ENCODE measurements at regions not wholly inside any gene's neighbourhood (a gene's known extent, or its start where the extent isn't known, plus 50 kb on each side); places are given as distances from the start of the nearest gene placed in this dataset.
"Not testable (repeated sequence)": the region's sequence is repeated elsewhere in the genome, so short reads cannot be mapped to it uniquely, and the experiment has no call there.

GRCh38 chr5:143599474-143599873 lies 196.0 kb upstream of the NR3C1 start:
- in situ Hi-C loops (cut with HindIII; ENCODE audit: low sequenced_read_pairs) = no loop called here
- TF ChIP-seq, protein P1, sequence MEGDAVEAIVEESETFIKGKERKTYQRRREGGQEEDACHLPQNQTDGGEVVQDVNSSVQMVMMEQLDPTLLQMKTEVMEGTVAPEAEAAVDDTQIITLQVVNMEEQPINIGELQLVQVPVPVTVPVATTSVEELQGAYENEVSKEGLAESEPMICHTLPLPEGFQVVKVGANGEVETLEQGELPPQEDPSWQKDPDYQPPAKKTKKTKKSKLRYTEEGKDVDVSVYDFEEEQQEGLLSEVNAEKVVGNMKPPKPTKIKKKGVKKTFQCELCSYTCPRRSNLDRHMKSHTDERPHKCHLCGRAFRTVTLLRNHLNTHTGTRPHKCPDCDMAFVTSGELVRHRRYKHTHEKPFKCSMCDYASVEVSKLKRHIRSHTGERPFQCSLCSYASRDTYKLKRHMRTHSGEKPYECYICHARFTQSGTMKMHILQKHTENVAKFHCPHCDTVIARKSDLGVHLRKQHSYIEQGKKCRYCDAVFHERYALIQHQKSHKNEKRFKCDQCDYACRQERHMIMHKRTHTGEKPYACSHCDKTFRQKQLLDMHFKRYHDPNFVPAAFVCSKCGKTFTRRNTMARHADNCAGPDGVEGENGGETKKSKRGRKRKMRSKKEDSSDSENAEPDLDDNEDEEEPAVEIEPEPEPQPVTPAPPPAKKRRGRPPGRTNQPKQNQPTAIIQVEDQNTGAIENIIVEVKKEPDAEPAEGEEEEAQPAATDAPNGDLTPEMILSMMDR (IDR thresholded peaks at IDR 0.05; ENCODE audit: low read depth, low read length) = no peak
- DNase-seq (ENCODE audit: low read depth, low spot score) = no peak
- no peak overlapping the region for H3K4me3 ChIP-seq (ENCODE audit: low read depth, low read length)

GRCh38 chr5:143596824-143597223 lies 193.3 kb upstream of the NR3C1 start:
- no peak overlapping the region for H3K4me3 ChIP-seq (ENCODE audit: low read depth, low read length)
- in situ Hi-C loops (cut with HindIII; ENCODE audit: low sequenced_read_pairs) = no loop called here
- no peak for DNase-seq (ENCODE audit: low read depth, low spot score)
- TF ChIP-seq, protein P1 (IDR thresholded peaks at IDR 0.05; ENCODE audit: low read depth, low read length) = no peak

DNA sequence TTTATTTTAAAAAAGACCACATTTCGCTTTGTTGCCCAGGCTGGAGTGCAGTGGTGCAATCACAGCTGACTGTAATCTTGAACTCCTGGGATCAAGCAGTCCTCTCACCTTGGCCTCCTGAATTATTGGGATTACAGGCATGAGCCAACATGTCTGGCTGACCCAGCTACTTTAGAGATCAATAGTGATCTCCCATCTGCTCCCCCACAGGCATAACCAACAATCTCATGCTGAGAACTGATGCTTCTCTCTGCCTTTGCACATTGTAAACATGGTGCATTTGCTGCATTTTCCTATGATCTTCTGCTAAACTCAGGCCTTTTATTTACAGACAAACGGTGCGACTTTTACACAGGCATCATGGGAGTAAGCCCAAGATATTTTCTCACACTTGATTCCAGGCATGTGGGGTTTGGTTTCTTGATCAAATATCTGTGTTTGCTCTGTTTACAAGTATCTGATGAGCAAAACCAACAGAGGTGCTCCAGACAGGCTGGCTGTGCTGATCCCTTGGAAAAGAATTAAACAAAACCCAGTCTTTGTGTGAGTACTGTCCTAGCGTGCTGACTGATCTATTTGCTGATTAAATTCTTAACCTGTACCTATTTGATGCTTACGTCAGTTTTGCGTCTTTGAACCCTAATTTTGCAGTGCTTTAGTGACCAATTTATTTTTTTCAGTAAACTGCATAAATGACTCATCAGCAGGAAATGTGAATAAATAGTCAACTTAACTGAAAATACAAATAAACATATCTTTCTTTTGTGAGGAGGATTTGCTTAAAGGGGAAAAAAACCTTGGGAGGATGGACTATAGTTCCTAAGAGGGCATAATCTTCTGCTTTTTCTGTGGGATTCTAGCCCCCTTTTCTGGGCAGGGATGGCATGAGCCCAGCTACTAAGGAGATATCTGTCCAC lies 191.7 kb upstream of the NR3C1 start:
- DNase-seq (ENCODE audit: low read depth, low spot score) = peak; percentile 31
- H3K4me3 ChIP-seq (ENCODE audit: low read depth, low read length) = no peak overlapping the region
- TF ChIP-seq, protein P1 (IDR thresholded peaks at IDR 0.05; ENCODE audit: low read depth, low read length) = no peak
- in situ Hi-C loops (cut with HindIII; ENCODE audit: low sequenced_read_pairs) = no loop called here

DNA sequence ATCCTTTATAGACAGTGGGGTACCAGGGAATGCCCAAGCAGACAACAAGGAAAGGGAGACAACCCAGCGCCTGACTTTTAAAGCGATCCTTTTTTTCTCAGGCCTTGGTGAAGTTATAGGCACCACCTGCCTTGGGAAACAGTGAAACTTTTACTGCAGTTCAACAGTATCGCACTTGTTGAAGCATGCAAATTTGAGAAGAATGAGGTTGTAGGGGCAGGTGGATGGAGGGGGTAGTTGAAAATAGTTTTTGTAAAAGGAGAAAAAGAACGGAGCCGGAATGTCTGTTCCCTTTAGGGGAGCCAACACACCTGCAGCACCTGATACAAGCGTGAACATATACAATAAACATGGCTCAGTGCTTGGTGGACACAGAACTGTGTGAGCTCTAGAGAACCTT lies 190.2 kb upstream of the NR3C1 start:
- H3K4me3 ChIP-seq (ENCODE audit: low read depth, low read length) = no peak overlapping the region
- in situ Hi-C loops (cut with HindIII; ENCODE audit: low sequenced_read_pairs) = no loop called here
- no peak for DNase-seq (ENCODE audit: low read depth, low spot score)
- TF ChIP-seq, protein P1 (IDR thresholded peaks at IDR 0.05; ENCODE audit: low read depth, low read length) = no peak

- no peak for DNase-seq (ENCODE audit: low read depth, low spot score)
- no peak overlapping the region for H3K4me3 ChIP-seq (ENCODE audit: low read depth, low read length)
- in situ Hi-C loops (cut with HindIII; ENCODE audit: low sequenced_read_pairs) = no loop called here
- TF ChIP-seq, protein P1 (IDR thresholded peaks at IDR 0.05; ENCODE audit: low read depth, low read length) = no peak
Measured at GRCh38 chr5:143592648-143593047, 189.2 kb upstream of the NR3C1 start.

DNA sequence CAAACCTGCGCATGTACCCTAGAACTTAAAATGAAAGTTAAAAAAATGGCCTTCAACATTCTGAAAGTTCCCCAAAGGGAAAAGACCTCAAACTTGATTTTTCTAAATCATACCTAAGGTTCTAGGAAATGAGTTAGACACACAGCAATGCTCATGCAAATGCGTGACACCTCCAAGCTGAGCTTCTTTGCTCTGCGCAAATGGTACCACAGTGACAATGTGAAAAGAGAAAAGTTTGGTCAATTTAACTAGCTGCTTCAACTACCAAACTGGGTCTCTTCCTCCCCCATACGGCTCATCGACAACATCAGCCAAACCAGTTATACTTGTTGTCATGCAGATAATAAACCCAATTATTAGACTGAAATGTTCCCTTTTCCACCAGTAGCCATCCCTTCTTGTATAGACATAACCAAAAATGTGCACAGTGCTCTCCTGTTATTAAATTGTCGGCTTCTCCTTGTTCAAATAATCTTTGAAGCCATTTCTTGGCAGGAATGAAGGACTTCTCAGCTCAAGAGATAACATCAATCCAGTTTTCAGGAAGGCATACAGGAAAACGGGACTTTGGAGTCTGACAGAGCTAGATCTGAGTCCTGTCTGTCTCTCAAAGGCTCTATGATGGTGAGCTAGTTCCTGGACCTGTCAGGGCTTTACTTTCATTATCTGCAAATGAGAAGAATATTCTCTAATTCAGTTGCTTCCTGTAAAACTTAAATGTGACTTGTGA lies 185.6 kb upstream of the NR3C1 start:
- DNase-seq (ENCODE audit: low read depth, low spot score) = no peak
- no peak overlapping the region for H3K4me3 ChIP-seq (ENCODE audit: low read depth, low read length)
- in situ Hi-C loops (cut with HindIII; ENCODE audit: low sequenced_read_pairs) = no loop called here
- TF ChIP-seq, protein P1 (IDR thresholded peaks at IDR 0.05; ENCODE audit: low read depth, low read length) = no peak

- DNase-seq (ENCODE audit: low read depth, low spot score); in situ Hi-C loops (cut with HindIII; ENCODE audit: low sequenced_read_pairs); H3K4me3 ChIP-seq (ENCODE audit: low read depth, low read length): not testable (repeated sequence)
Measured at GRCh38 chr5:143588121-143588520, 184.6 kb upstream of the NR3C1 start.
